Astrocyte (in vitro differentiated cells and primary cell): ENCODE measurements at regions not wholly inside any gene's neighbourhood (a gene's known extent, or its start where the extent isn't known, plus 50 kb on each side); places are given as distances from the start of the nearest gene placed in this dataset.

Experiments
- DNase-seq: peaks from one replicate; pipeline ENCODE4 v3.0.0-alpha.2; 2010; ENCODE audit warnings: low read depth
- FAIRE-seq: peaks from 2 replicates; lab custom pipeline; 2011; peaks lifted over from hg19 to GRCh38; lab: Jason Lieb, UNC
- H2AFZ ChIP-seq: 2 replicates; pipeline ENCODE4 v1.6.0; 2012; ENCODE audit warnings: low read depth, low read length, inconsistent platforms
- H3K27ac ChIP-seq: 2 replicates; pipeline ENCODE4 v1.5.1; 2011; ENCODE audit warnings: low read depth, low read length, inconsistent platforms
- H3K27me3 ChIP-seq: 2 replicates; pipeline ENCODE4 v1.6.0; 2011; ENCODE audit warnings: low read length, inconsistent platforms; ENCODE audit not compliant: insufficient read depth
- H3K36me3 ChIP-seq: 2 replicates; pipeline ENCODE4 v1.5.1; 2011; ENCODE audit warnings: low read length, inconsistent platforms; ENCODE audit not compliant: insufficient read depth
- H3K4me1 ChIP-seq: 2 replicates; pipeline ENCODE4 v1.5.1; 2011; ENCODE audit warnings: low read length, inconsistent platforms; ENCODE audit not compliant: insufficient read depth
- H3K4me2 ChIP-seq: 2 replicates; pipeline ENCODE4 v1.6.0; 2012; ENCODE audit warnings: low read length, inconsistent platforms
- H3K4me3 ChIP-seq: 2 replicates; pipeline ENCODE4 v1.5.1; 2011; ENCODE audit warnings: low read depth, mild to moderate bottlenecking, low read length, inconsistent platforms; ENCODE audit not compliant: insufficient read depth
- H3K79me2 ChIP-seq: 2 replicates; pipeline ENCODE4 v1.6.0; 2012; ENCODE audit warnings: mild to moderate bottlenecking, low read length, inconsistent platforms; ENCODE audit not compliant: insufficient read depth
- H3K9ac ChIP-seq: 2 replicates; pipeline ENCODE4 v1.6.0; 2012; ENCODE audit warnings: mild to moderate bottlenecking, low read length, inconsistent platforms
- H3K9me3 ChIP-seq: 2 replicates; pipeline ENCODE4 v1.5.1; 2012; ENCODE audit warnings: low read depth, mild to moderate bottlenecking, low read length, inconsistent platforms; ENCODE audit not compliant: insufficient read depth
- H4K20me1 ChIP-seq: 2 replicates; pipeline ENCODE4 v1.6.0; 2012; ENCODE audit warnings: low read length, inconsistent platforms; ENCODE audit not compliant: insufficient read depth
- H3K27ac Mint-ChIP-seq: one replicate; pipeline ENCODE4 v1.8.0; 2021; ENCODE audit warnings: mild to moderate bottlenecking, mixed read lengths; ENCODE audit not compliant: unreplicated experiment
- H3K27me3 Mint-ChIP-seq: one replicate; pipeline ENCODE4 v1.8.0; 2021; ENCODE audit warnings: low read depth, mixed read lengths; ENCODE audit not compliant: unreplicated experiment
- H3K36me3 Mint-ChIP-seq: one replicate; pipeline ENCODE4 v1.8.0; 2021; ENCODE audit warnings: low read depth, mixed read lengths; ENCODE audit not compliant: unreplicated experiment
- H3K4me1 Mint-ChIP-seq: one replicate; pipeline ENCODE4 v1.8.0; 2021; ENCODE audit warnings: low read depth, mixed read lengths; ENCODE audit not compliant: unreplicated experiment
- H3K4me3 Mint-ChIP-seq: one replicate; pipeline ENCODE4 v1.8.0; 2021; ENCODE audit warnings: mild to moderate bottlenecking, moderate library complexity, mixed read lengths; ENCODE audit not compliant: unreplicated experiment
- H3K9me3 Mint-ChIP-seq: one replicate; pipeline ENCODE4 v1.8.0; 2021; ENCODE audit warnings: mild to moderate bottlenecking, mixed read lengths; ENCODE audit not compliant: unreplicated experiment
- CTCF ChIP-seq: IDR thresholded peaks from 2 replicates; pipeline ENCODE4 v1.5.1; 2011; ENCODE audit warnings: low read depth, mild to moderate bottlenecking, inconsistent platforms, low read length, moderate library complexity; ENCODE audit not compliant: insufficient read depth
- EZH2 ChIP-seq: IDR thresholded peaks from 2 replicates; pipeline ENCODE4 v1.6.1; 2012; ENCODE audit warnings: mild to moderate bottlenecking, low read length, inconsistent platforms; ENCODE audit not compliant: insufficient read depth

GRCh38 chr15:31228011-31228484, 98.6 kb upstream of the KLF13 start:
- Mint-ChIP-seq H3K4me3 (no peak overlapping the region), H3K27ac (no peak overlapping the region), H3K4me1 (no peaks in the 10 kb centered on the region), H3K9me3 (peaks cover 1% of the 10 kb centered on the region), H3K27me3 (peaks cover 16% of the 10 kb centered on the region), H3K36me3 (no peaks in the 10 kb centered on the region)
- no peaks in the 10 kb centered on the region for H3K79me2 ChIP-seq
- no peak overlapping the region for H2AFZ ChIP-seq
- no peaks in the 10 kb centered on the region for H4K20me1 ChIP-seq
- H3K4me2 ChIP-seq: no peak overlapping the region
- H3K27ac ChIP-seq: no peak overlapping the region
- peaks cover 12% of the 10 kb centered on the region for H3K27me3 ChIP-seq
- H3K36me3 ChIP-seq: no peaks in the 10 kb centered on the region
- no peak overlapping the region for H3K9ac ChIP-seq
- FAIRE-seq (no peak), DNase-seq (no peak)
- no peaks in the 10 kb centered on the region for H3K9me3 ChIP-seq
- H3K4me3 ChIP-seq: no peak overlapping the region
- TF ChIP-seq CTCF (no peak), EZH2 (no peak)
- peaks cover 9% of the 10 kb centered on the region for H3K4me1 ChIP-seq

GRCh38 chr15:31228980-31229826, 97.4 kb upstream of the KLF13 start:
- H3K4me3 ChIP-seq: no peak overlapping the region
- FAIRE-seq (no peak), DNase-seq (no peak)
- H3K27me3 ChIP-seq: peaks cover 7% of the 10 kb centered on the region
- TF ChIP-seq EZH2 (no peak), CTCF (no peak)
- H3K9ac ChIP-seq: no peak overlapping the region
- H2AFZ ChIP-seq: no peak overlapping the region
- H4K20me1 ChIP-seq: no peaks in the 10 kb centered on the region
- H3K9me3 ChIP-seq: no peaks in the 10 kb centered on the region
- H3K27me3 Mint-ChIP-seq: peaks cover 16% of the 10 kb centered on the region
- no peak overlapping the region for H3K27ac Mint-ChIP-seq
- H3K36me3 ChIP-seq: no peaks in the 10 kb centered on the region
- no peaks in the 10 kb centered on the region for H3K4me1 Mint-ChIP-seq
- peaks cover under 1% of the 10 kb centered on the region for H3K4me1 ChIP-seq
- no peak overlapping the region for H3K27ac ChIP-seq
- peaks cover 1% of the 10 kb centered on the region for H3K9me3 Mint-ChIP-seq
- H3K79me2 ChIP-seq: no peaks in the 10 kb centered on the region
- no peak overlapping the region for H3K4me3 Mint-ChIP-seq
- no peaks in the 10 kb centered on the region for H3K36me3 Mint-ChIP-seq
- no peak overlapping the region for H3K4me2 ChIP-seq
